ENCODE measurements at regions not wholly inside any gene's neighbourhood (a gene's known extent, or its start where the extent isn't known, plus 50 kb on each side); places are given as distances from the start of the nearest gene placed in this dataset.
"Not testable (repeated sequence)": the region's sequence is repeated elsewhere in the genome, so short reads cannot be mapped to it uniquely, and the experiment has no call there.

GRCh38 chr6:23853566-23854133 is 272.4 kb upstream of the NRSN1 start:
- DNase-seq: not testable (repeated sequence)

GRCh38 chr6:23854154-23854553 is 271.9 kb upstream of the NRSN1 start:
- DNase-seq: not testable (repeated sequence)

GRCh38 chr6:23855497-23856116 is 270.4 kb upstream of the NRSN1 start:
- no peak for DNase-seq

- DNase-seq: no peak
Observed at GRCh38 chr6:23870496-23870895, 255.5 kb upstream of the NRSN1 start.

- DNase-seq: no peak
Observed at GRCh38 chr6:23873161-23873560, 252.9 kb upstream of the NRSN1 start.

- DNase-seq: no peak
Observed at GRCh38 chr6:23875006-23875405, 251.0 kb upstream of the NRSN1 start.

GRCh38 chr6:23879816-23880215 is 246.2 kb upstream of the NRSN1 start:
- DNase-seq: no peak

- DNase-seq: peak; percentile 3
Observed at GRCh38 chr6:23890543-23891227, 235.3 kb upstream of the NRSN1 start.

- no peak for DNase-seq
Observed at GRCh38 chr6:23905133-23905815, 220.7 kb upstream of the NRSN1 start.

- DNase-seq: no peak
Observed at GRCh38 chr6:23910420-23910819, 215.6 kb upstream of the NRSN1 start.

GRCh38 chr6:23927935-23928334 is 198.1 kb upstream of the NRSN1 start:
- DNase-seq: no peak

- DNase-seq: no peak
Observed at GRCh38 chr6:23929201-23929600, 196.8 kb upstream of the NRSN1 start.

GRCh38 chr6:23940466-23940865 is 185.5 kb upstream of the NRSN1 start:
- DNase-seq: no peak

GRCh38 chr6:23951691-23952090 is 174.3 kb upstream of the NRSN1 start:
- no peak for DNase-seq

GRCh38 chr6:23952245-23952644 is 173.8 kb upstream of the NRSN1 start:
- DNase-seq: no peak

- no peak for DNase-seq
Observed at GRCh38 chr6:23953976-23954375, 172.0 kb upstream of the NRSN1 start.

- DNase-seq: no peak
Observed at GRCh38 chr6:23957017-23957416, 169.0 kb upstream of the NRSN1 start.

- DNase-seq: no peak
Observed at GRCh38 chr6:23964865-23965264, 161.2 kb upstream of the NRSN1 start.

- no peak for DNase-seq
Observed at GRCh38 chr6:23969344-23969743, 156.7 kb upstream of the NRSN1 start.

GRCh38 chr6:23977706-23978105 is 148.3 kb upstream of the NRSN1 start:
- DNase-seq: no peak

GRCh38 chr6:23980965-23981364 is 145.1 kb upstream of the NRSN1 start:
- DNase-seq: no peak

- DNase-seq: no peak
Observed at GRCh38 chr6:23981923-23982322, 144.1 kb upstream of the NRSN1 start.

GRCh38 chr6:23983735-23984134 is 142.3 kb upstream of the NRSN1 start:
- DNase-seq: no peak

GRCh38 chr6:23985015-23985414 is 141.0 kb upstream of the NRSN1 start:
- no peak for DNase-seq

All from EL (cell line).